Brain microvascular endothelial cell (primary cell): ENCODE measurements at regions not wholly inside any gene's neighbourhood (a gene's known extent, or its start where the extent isn't known, plus 50 kb on each side); places are given as distances from the start of the nearest gene placed in this dataset.
"Not testable (repeated sequence)": the region's sequence is repeated elsewhere in the genome, so short reads cannot be mapped to it uniquely, and the experiment has no call there.

Experiments
- DNase-seq: peaks from one replicate; pipeline ENCODE4 v3.0.0-alpha.2; 2020
- H3K27ac ChIP-seq: fragments of 250-450 bp; sonication (Bioruptor Pico); 2 replicates; pipeline ENCODE4 v1.5.1; 2020; ENCODE audit warnings: mild to moderate bottlenecking, moderate library complexity
- H3K27me3 ChIP-seq: fragments of 250-450 bp; sonication (Bioruptor Pico); replicated peaks from 2 replicates; pipeline ENCODE4 v1.5.1; 2020; ENCODE audit warnings: mild to moderate bottlenecking
- H3K36me3 ChIP-seq: fragments of 250-450 bp; sonication (Bioruptor Pico); replicated peaks from 2 replicates; pipeline ENCODE4 v1.5.1; 2020; ENCODE audit warnings: mild to moderate bottlenecking
- H3K4me3 ChIP-seq: 2 replicates; pipeline ENCODE4 v1.5.1; 2011; ENCODE audit warnings: low read depth, mild to moderate bottlenecking, control low read depth, low read length, moderate library complexity
- CTCF ChIP-seq: IDR thresholded peaks from 2 replicates; pipeline ENCODE4 v1.5.1; 2011; ENCODE audit warnings: low read depth, mild to moderate bottlenecking, moderate library complexity, low read length, control low read depth, inconsistent platforms; ENCODE audit errors: missing control alignments
- in situ Hi-C: cut with HindIII; loops from 2 replicates; pipeline ENCODE4 v1.10.0; 2017; ENCODE audit warnings: low sequenced_read_pairs, low pct_ligation_motif_present

- no peaks in the 10 kb centered on the region for H3K36me3 ChIP-seq
- in situ Hi-C loops: no loop called here
Measured at GRCh38 chr7:12833829-12834228, 146.4 kb downstream of the ARL4A start.

DNA sequence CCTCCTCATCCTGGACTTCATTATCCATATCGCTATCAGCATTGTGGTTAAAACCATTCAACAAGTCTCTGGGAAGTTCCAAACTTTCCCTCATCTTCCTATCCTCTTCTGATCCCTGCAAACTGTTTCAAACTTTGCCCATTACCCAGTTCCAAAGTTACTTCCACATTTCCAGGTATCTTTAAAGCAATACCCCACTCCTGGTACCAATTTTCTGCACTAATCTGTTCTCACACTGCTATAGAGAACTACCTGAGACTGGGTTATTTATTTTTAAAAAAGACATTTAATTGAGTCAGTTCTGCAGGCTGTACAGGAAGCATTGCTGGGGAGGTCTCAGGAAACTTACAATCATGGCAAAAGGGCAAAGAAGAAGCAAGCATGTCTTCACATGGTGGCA lies 147.3 kb downstream of the ARL4A start:
- TF ChIP-seq CTCF: no peak
- no peak for DNase-seq
- Histone ChIP-seq H3K27me3 (no peaks in the 10 kb centered on the region), H3K27ac (no peak overlapping the region), H3K4me3 (no peak overlapping the region), H3K36me3 (no peaks in the 10 kb centered on the region)
- in situ Hi-C loops: no loop called here

More at GRCh38 chr7:12833829-12834228, 146.4 kb downstream of the ARL4A start:
- no peak for TF ChIP-seq CTCF
- no peak overlapping the region for H3K27ac ChIP-seq
- no peaks in the 10 kb centered on the region for H3K27me3 ChIP-seq
- no peak for DNase-seq
- no peak overlapping the region for H3K4me3 ChIP-seq

- TF ChIP-seq CTCF: no peak
- H3K27me3 ChIP-seq: no peaks in the 10 kb centered on the region
- no peaks in the 10 kb centered on the region for H3K36me3 ChIP-seq
- in situ Hi-C loops: no loop called here
- H3K4me3 ChIP-seq: no peak overlapping the region
- DNase-seq: no peak
- no peak overlapping the region for H3K27ac ChIP-seq
Measured at GRCh38 chr7:12839508-12840153, 152.2 kb downstream of the ARL4A start.

GRCh38 chr7:12844732-12845131 lies 157.3 kb downstream of the ARL4A start:
- H3K4me3 ChIP-seq, H3K27ac ChIP-seq, H3K27me3 ChIP-seq, H3K36me3 ChIP-seq, in situ Hi-C loops, DNase-seq: not testable (repeated sequence)

DNA sequence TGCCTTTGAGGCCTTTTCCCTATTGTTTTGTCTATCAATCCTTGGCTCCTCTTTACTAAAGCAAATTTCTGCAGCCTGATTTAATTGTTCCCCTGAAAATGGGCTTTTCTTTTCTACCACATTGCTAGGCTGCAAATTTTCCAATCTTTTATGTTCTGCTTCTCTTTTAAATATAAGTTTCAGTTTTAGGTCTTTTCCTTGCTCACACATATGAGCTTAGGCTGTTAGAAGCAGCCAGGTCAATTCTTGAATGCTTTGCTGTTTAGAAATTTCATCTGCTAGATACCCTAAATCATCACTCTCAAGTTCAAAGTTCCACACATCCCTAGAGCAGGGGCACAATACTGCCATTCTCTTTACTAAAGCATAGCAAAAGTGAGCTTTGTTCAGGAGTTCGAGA lies 159.6 kb downstream of the ARL4A start:
- no peak for TF ChIP-seq CTCF
- no peaks in the 10 kb centered on the region for H3K27me3 ChIP-seq
- in situ Hi-C loops: no loop called here
- no peak for DNase-seq
- no peak overlapping the region for H3K27ac ChIP-seq
- H3K4me3 ChIP-seq: no peak overlapping the region
- H3K36me3 ChIP-seq: no peaks in the 10 kb centered on the region

- Histone ChIP-seq H3K36me3 (no peaks in the 10 kb centered on the region), H3K4me3 (no peak overlapping the region), H3K27me3 (no peaks in the 10 kb centered on the region), H3K27ac (no peak overlapping the region)
- no peak for TF ChIP-seq CTCF
- in situ Hi-C loops: no loop called here
- DNase-seq: no peak
Measured at GRCh38 chr7:12851142-12851541, 163.7 kb downstream of the ARL4A start.
